HG02884 (cell line): ENCODE measurements at regions not wholly inside any gene's neighbourhood (a gene's known extent, or its start where the extent isn't known, plus 50 kb on each side); places are given as distances from the start of the nearest gene placed in this dataset.

Experiments
- ATAC-seq: cut with Tn5 transposase; IDR thresholded peaks from one replicate; pipeline ENCODE4 v1.9.1; 2021; ENCODE audit warnings: mild to moderate bottlenecking, moderate library complexity; ENCODE audit not compliant: unreplicated experiment

DNA sequence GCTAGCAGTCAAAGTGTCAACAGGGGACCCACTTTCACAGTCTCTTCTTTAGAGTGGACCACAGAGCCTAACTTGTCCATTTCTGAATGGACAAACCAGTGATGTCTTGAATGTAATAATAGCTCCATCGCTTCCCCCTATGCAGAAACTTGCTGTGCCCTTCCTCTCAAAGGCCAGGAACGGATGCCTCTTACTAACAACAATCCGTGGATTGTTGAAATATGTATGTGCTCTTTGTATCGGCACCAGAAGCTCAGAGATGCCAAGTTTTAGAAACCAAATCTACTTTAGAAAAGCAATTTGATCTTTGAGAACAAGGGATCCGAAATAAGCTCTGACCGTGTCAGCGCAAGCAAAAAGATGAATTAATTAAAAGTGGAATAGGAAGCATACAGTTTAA lies 259.5 kb upstream of the POU2AF2 start:
- no peak for ATAC-seq

DNA sequence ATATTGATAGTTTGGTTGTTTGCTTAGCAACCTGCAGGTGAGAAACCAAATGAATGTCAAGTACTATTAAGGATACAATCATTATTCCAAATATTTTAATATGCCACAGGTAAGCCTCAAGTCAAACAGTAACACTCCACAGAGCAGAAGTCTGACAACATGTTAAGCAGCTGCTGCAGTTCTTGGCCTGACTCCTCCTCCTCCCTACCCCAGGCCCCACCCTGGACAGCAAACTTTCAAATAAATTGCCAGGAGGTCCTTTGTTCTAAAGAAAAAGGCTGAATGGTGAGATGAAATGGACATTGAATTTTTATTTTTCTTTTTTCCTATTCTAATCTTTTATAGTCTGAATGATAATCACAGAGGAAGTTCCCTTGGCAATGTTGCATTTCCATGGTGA lies 260.0 kb upstream of the POU2AF2 start:
- no peak for ATAC-seq

DNA sequence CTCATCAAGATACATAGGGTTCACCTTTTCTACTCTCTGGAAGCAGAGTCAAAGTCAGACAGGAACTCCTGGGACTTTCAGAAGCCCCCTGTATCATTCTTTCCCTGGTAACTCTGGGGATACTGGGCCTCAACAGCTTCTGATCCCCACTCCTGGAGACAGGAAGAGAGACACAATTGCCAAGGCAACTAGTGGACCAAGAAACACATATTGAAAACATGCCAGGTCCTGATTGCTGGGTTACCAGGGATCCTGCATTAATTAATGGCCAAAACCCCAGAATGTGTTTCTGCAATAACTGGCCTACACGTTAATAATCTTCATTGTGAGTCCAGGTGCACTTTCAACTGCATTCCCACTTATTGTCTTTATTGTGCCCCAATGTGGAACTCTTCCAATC lies 260.8 kb upstream of the POU2AF2 start:
- ATAC-seq, result no peak

DNA sequence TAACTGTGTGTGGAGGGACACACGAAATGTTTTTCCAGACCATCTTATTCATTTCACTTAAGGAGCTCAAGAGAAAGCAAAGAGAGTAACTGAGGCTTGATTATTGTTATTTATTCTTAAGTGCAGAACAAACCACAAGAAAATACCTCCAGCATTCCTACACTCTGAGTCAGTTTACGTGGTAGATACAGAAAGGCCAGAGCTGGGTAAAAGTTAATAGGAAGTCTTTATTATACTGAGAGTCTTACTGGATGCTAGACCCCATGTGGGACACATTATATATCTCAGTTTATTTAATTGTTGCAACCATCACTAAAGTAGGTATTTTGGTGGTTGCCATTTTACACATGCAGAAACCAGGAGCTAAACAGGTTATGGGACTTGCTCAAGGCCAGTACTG lies 261.4 kb upstream of the POU2AF2 start:
- no peak for ATAC-seq

DNA sequence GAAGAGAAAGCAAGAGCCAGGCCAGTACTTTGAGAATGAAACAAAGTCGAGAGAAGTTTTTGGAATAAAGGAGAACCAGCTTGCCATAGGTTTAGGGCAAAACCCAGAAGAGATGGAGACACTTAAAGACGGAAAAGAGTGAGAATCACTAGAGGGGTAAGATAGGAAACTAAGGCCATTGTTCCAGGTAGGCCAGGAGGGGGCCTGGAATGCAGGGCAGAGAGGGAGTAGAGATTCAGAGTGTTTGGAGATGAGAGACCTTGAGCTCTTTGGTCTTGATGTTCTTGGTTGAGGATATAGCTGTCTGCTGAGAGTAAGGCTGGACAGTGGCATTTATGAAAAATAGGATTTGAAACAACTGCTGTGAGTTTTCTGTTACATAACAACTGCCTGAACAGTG lies 263.3 kb upstream of the POU2AF2 start:
- ATAC-seq, result no peak

DNA sequence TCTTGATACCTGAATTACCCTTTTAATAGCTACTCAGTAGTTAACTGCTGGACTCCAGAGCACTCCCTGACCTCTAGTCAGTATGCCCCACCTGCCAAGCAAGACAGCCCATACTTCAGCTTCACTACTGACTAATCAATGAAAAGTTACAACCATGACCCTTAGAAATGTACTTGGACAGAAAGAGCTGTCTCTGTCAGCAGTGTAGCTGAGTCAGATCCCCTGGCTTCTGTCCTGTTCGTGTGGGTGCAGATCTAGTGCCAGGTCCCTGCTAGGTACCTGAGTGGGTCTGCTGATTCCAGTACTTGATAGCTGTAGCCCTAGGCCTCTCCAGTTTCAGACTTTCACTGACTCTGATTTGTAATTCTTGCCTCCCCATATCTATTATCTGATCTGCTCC lies 265.8 kb upstream of the POU2AF2 start:
- no peak for ATAC-seq

DNA sequence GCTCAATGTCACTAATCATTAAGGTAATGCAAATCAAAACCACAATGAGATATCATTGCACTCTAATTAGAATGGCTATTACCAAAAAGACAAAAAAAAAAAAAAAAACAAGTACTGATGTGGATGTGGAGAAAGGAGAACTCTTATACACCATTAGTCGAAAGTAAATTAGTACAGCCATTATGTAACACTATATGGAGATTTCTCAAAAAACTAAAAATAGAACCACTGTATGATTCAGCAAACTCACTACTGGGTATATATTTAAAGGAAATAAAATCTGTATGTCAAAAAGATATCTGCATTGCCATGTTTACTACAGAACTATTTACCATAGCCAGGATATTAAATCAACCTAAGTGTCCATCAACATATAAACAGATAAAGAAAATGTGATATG lies 265.4 kb upstream of the ARHGAP20 start:
- no peak for ATAC-seq

DNA sequence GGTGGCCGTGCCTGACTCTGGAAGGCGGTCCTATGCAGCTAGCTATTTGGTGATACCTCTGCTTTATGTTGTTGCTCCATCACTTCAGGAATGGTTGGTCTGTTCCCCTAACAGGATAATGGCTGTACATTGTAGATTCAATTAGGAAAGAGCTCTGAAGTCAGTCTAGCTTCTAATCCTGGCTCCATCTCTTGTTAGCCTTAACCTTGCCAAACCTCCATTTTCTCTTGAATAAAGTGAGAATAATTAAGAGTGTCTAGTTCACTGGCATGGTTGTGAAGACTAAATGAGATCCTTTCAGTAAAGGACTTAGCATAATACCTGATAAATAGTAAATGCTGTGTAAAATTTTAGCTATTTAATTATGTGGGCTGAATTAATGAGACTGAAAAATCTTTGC lies 262.5 kb upstream of the ARHGAP20 start:
- no peak for ATAC-seq

DNA sequence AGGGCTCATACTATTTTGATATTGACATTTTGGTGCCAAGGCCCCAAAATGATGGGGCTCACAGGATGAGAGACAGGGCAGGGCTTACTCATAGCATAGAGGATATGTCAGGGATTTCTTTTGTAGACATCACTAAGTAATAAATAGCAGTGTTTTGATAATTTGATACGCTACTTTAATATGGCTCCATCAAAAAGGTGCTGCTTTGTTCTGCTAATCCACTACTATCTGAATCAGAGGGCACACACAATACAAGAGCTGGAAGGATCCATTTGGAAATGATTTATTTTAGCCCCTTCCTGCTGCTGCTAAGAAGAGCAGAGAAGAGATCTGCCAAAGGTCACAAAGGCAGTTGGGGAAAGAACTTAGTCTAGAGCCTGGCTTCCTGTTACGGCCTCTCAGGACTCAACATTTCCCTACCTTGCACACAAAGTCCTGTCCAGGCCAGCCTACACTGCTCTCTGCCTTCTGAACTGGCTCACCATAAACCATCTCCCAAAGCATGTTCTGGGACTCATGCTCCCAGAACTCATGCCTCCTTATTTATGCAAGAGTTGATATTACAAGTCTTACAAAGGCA lies 261.3 kb upstream of the ARHGAP20 start:
- no peak for ATAC-seq

DNA sequence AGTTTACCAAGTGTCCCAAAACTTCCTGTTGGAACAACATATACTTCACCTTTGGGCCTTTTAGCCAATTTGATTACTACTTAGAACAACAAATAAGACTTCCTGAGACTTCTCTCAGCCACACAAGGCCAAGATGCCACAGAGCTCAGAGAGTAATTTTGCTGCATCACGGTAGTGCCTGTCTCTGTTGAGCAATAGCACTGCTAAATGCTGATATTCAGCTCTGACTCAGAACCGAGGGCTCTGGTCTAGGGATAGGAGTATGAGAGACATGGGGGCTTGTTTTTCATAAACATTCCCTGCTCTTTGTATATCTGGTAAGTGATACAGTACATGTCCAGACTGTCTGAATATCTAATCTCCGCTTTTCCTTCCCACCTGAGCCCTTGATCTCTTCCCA lies 260.4 kb upstream of the ARHGAP20 start:
- ATAC-seq, result no peak

DNA sequence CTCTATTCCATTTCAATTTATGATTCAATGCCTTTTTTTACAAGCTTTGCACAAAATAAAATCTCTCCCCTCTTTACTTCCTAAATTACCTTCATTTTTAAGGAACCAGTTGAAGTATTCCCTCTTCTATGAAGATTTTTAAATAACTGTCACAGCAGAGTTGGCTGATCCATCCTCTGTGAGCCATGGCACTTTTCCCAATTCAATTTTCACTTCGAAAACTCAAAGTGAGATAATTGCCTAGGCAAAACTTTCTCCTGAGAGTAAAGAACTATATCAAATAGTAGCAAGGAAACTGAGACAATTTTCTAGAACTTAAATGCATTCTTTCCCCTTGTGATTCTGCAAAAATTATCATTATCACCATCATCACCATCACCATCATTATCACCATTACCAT lies 259.9 kb upstream of the ARHGAP20 start:
- no peak for ATAC-seq

DNA sequence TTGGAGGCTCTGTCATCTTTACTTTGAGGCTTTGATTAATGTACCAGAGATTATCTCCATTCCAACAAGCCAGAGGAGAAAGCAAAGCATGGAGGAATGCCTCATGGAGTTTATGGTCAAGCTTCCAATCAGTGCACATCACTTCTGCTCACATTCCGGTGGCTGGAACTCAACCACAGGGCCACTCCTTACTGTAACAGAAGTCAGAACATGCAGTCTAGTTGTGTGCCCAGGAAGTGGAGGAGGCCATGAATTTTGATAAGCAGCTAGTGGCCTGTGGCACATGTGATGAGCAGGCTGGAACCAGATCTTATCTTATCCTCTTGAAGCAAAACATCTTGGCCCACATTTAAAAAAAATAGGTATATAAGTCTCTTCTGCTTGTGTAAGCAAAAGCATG lies 258.9 kb upstream of the ARHGAP20 start:
- ATAC-seq, result no peak

DNA sequence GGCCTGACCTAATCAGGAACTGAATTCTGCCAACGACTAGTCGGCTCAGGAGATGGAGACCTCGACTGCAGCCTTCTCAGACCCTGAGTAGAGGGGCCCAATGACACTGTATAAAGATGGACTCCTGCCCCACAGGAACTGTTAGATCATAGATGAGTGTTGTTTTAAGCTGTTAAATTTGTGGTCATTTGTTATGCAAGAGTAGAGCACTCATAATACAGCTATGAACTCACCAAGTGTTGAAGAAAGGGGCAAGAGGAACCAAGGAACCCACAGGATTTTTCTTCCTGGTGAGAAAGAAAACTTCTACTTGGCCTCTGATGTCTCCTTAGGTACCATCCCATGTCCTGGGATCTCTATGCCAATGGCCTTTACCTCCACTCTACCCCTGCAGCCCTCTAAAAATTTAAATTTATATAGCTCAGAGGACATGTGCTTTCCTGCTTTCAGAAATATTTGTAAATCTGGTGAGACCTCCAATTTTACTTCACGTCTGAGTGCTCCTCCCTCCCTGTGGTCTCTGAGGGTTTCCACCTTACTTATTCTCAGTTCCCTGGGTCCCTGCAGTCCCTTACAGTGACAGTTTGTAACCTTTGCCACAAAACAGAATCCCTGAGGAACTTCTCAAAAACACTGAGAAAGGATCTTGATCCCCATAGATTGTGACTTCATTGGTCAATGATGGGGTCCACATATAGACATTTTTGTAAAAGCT lies 256.3 kb upstream of the ARHGAP20 start:
- peak; percentile 55 for ATAC-seq

DNA sequence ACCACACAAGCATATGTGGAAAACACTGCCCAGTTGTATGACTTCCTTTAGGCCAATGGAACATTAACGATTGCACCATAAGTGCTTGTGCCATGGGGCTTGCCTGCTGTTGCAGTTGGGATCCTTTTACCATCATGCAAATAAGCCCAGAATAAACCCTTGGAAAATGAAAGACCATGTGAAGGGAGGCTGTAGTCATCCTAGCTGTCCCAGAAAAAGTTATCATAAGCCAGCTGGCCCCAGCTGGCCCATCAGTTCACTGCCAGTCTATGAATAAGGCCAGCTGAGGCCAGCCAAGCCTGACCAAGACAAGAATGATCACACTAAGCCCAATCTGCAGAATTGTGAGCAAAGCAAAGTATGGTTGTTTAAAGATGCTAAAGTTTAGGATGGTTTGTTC lies 253.9 kb upstream of the ARHGAP20 start:
- ATAC-seq, result no peak

DNA sequence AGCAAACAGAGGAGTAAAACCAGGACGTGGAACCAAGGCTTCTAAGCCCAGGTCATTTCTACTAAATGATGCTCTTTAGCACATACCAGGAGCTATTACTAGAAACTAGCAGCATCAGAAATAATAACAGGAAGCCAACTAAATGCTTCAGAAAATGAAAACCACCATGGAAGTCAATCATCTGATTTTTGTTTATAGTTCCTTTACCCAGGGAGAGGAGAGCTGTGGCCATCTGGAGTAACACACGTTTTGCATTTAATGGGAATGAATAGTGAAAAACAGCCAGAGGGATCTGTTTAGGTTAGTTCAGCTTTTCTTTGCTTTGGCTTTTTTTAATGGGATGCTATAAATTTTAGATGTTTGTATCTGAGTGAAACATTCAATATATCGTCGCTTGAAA lies 250.7 kb upstream of the ARHGAP20 start:
- ATAC-seq, result no peak

DNA sequence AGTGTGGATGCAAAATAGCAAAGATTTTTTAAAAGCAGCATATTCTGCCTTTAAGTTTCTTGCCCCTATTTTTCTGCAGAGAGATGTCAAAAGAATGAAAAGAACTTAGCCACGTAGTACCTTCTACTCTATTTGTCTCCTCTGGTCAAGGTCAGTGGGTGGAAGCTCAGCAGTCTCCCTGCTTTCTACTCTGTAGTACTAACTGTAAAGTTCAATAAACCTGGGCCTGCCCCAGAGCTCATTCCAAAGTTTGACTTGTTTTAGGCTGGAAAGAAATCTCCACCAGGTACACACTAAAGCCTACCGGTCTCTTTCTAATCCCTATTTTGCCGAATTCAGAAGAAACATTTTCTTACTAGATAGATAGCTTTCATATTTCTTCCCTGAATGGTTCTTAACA lies 247.9 kb upstream of the ARHGAP20 start:
- ATAC-seq, result no peak

DNA sequence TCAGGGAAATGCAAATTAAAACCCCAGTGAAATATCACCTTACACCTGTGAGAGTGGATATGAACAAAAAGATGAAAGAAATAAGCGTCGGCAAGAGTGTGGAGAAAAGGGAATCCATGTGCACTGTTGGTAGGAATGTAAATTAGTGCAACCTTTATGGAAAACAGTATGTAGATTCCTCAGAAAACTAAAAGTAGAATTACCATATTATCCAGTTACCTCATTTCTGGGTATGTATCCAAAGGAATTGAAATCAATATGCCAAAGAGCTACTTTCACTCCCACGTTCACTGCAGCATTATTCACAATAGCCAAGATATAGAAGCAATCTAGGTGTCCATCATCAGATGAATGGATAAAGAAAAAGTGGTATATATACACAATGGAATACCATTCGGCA lies 246.0 kb upstream of the ARHGAP20 start:
- no peak for ATAC-seq

DNA sequence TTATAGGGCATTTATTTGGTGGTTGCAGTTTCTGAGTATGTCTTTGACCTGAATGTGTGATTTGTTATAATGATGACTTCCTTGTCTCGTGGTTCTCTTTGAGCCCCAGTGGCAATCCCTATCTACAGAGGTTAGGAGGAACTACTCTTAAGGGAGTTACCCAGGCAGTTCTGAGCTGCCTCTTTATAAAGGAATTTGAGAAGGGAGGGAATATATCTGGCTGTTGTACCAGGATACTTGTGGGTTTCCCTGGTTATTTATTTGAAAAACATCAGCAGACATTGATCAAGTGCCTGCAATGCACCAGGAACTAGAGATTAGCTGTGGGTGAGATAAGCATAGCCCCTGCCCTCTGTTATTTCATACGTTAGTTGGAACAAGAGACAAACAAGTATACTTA lies 243.5 kb upstream of the ARHGAP20 start:
- ATAC-seq, result no peak

DNA sequence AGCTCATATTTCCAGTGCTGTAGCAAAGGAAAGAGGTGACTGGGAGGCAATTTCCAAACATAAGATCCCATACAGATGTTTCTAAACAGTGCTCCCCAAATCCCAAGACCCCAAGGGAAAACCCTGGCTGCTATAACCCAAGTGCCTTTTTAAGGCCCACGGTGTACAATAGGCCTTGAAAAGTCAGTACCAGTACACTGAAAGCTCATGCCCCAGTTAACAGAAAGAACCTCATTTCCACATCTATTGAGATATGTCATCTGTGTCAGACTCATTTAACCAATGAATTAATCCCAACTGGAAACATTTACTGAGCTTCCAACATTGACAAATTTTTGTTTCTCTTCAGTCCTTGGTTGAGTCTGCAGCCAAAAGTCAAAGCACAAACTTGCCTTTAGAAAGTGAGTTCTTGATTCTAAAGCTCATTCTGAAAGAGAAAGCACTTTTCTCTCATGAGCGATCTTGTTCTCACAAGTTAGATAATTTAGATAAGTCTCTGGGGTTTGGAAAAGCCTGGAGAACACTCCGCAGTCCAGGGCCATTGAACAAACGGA lies 239.8 kb upstream of the ARHGAP20 start:
- no peak for ATAC-seq

DNA sequence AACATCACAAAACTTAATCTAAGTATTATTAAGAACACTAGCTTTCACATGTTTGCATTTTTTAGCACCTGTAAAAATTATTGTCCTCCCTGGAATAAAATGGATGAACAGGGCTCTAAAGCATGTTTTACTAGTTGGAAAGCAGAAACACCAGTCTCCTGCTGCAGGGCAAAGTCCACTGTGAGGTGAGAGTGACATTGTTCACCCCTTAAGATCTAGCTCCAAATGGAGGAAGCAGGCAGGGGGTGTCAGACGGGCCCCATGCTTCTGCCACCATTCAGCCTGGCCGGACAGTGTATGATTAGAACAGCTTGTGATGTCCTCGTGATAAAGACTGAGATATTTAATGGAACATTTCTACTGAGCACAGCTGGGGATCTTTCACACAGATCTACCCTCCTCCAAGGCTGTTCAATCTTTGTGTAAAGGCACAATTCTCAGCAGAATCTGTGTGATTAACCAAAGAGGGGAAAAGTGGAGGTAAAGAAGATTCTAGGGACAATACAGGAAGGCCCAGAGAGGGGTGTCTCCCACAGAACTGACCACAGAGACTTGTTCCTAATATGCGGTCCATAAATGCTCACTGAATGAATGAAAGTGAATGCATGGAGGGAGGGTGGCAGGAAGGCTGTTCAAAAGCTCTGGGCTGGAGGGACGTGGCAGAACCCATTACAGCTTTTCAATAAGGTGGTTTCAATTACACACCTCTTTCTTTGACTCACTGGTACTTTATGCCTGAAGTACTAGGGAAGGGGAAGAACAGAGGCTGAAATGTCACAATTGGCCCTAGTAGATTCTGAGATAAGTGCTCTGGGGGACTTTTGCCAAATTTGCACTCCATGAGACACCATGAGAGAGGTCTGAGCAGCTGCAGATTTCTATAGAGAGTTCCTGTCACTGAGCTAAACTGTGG lies 239.1 kb upstream of the ARHGAP20 start:
- no peak for ATAC-seq

DNA sequence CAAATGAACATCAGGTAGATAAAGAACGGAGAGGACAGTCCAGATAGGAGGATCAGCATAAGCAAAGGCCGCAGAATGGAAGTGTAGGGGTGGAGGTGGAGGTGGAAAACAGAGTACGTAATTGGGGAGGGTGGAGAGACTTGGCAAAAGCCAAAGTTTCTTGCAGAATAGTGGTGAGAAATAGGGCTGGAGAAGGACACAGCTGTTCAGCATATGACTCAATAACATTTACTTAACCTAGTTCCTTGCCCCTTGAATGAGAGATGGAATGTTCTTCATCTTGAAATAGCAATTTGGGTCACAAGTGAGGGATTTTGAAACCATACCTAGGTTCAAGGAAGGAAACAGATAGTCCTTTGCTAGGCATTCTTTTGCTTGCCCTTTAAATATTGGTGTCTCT lies 235.9 kb upstream of the ARHGAP20 start:
- ATAC-seq, result no peak

DNA sequence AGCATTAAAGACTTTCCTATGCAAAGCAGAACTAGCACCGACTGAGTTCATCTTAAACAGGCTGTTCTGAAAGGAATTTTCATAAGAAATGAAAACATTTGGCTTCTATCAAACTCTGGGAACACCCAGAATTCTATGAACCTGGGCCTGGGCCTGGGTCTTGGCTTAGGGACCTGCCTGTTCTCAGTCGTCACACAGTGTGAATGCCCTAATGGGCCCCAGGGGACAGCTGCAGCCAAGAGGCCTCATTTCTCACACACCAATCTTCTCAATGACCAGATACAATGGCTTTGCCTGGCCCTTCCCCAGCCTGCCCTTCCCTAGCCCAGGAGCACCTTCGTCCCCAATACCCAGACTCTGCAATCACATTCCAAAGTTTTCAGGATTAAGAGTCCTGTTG lies 234.9 kb upstream of the ARHGAP20 start:
- no peak for ATAC-seq
